ENCODE measurements at regions not wholly inside any gene's neighbourhood (a gene's known extent, or its start where the extent isn't known, plus 50 kb on each side); places are given as distances from the start of the nearest gene placed in this dataset.

DNA sequence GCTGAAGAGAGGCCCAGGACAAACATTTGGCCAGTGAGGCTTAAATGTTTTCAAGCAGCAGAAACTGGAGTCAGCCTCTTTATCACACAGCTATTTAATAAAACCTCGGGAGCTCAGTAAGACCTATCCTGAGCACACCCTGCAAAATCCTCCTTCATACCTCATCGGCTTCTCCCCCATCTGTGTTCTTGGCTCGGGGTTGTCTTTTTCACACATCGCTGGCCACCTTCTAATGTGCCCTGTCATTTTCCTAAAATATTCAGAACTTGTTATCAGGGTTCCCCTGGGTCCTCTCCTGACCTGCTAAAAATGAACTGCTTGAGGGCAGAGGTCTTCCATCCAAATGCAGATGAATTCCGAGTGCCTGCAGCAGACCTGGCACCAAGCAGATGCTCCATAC is 310.3 kb upstream of the AKR1E2 start:
- Mint-ChIP-seq H3K27ac (no peak overlapping the region), H3K4me1 (peaks cover 8 to 10% (median 9%) of the 10 kb centered on the region in 3 donors), H3K27me3 (peaks cover 14 to 33% of the 10 kb centered on the region in 2 donors), H3K4me3 (no peak overlapping the region), H3K9me3 (peaks cover 0 to 4% (median 0%) of the 10 kb centered on the region in 5 donors), H3K36me3 (peaks cover 0 to 1% (median 0%) of the 10 kb centered on the region in 3 donors)
- Histone ChIP-seq H3K4me3 (ENCODE audit: low read length) (no peak overlapping the region), H3K36me3 (ENCODE audit: insufficient read depth, low read length) (no peaks in the 10 kb centered on the region), H3K9me3 (ENCODE audit: low read length) (no peaks in the 10 kb centered on the region), H3K27ac (ENCODE audit: low read depth, low read length) (no peak overlapping the region), H3K4me1 (ENCODE audit: insufficient read depth, low read length) (no peaks in the 10 kb centered on the region), H3K27me3 (ENCODE audit: insufficient read depth, low read length, poor library complexity, severe bottlenecking) (no peaks in the 10 kb centered on the region)
- CTCF ChIA-PET: no interaction called here
- POLR2A ChIA-PET: no interaction called here
- DNase-seq: no peak

DNA sequence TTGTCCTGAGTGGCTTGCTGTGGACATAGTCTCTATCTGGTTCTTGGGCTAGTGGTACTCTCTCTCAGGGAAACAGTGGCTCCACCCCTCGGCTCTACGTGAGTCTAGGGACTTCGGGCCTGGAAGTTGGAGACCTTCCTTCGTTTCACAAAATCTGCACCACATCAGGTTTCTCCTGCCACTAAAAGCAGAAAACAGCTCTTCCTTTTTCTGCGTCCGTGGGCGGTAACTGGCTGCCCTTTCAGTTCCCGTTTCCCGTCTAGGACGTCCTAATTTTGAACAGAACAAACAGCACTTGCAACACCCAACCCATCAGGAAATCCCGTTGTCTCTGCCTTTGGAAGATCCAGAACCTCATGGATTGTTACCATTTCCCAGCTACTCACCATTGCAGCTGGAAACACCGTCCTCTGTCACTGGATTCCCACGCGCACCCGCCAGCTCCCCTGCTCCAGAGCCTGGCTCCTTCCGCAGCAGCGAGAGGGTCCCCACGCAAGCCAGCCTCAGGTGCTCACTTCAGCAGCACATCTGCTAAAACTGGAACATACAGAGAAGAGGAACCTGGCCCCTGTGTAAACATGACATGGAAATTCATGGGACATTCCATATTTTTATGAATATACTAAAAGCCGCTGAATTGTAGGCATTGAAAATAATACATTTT is 311.4 kb upstream of the AKR1E2 start:
- POLR2A ChIA-PET: no interaction called here
- Mint-ChIP-seq H3K4me3 (no peak overlapping the region), H3K36me3 (no peaks in the 10 kb centered on the region), H3K27me3 (peaks cover 13 to 25% of the 10 kb centered on the region in 2 donors), H3K4me1 (peaks cover 8 to 10% (median 9%) of the 10 kb centered on the region in 3 donors), H3K27ac (no peak overlapping the region), H3K9me3 (peaks cover 0 to 4% (median 0%) of the 10 kb centered on the region in 5 donors)
- no peaks in the 10 kb centered on the region for H3K27me3 ChIP-seq (ENCODE audit: insufficient read depth, low read length, poor library complexity, severe bottlenecking)
- no peaks in the 10 kb centered on the region for H3K9me3 ChIP-seq (ENCODE audit: low read length)
- no peak for DNase-seq
- no peak overlapping the region for H3K4me3 ChIP-seq (ENCODE audit: low read length)
- CTCF ChIA-PET: no interaction called here
- no peak overlapping the region for H3K27ac ChIP-seq (ENCODE audit: low read depth, low read length)
- H3K36me3 ChIP-seq (ENCODE audit: insufficient read depth, low read length): no peaks in the 10 kb centered on the region
- no peaks in the 10 kb centered on the region for H3K4me1 ChIP-seq (ENCODE audit: insufficient read depth, low read length)

DNA sequence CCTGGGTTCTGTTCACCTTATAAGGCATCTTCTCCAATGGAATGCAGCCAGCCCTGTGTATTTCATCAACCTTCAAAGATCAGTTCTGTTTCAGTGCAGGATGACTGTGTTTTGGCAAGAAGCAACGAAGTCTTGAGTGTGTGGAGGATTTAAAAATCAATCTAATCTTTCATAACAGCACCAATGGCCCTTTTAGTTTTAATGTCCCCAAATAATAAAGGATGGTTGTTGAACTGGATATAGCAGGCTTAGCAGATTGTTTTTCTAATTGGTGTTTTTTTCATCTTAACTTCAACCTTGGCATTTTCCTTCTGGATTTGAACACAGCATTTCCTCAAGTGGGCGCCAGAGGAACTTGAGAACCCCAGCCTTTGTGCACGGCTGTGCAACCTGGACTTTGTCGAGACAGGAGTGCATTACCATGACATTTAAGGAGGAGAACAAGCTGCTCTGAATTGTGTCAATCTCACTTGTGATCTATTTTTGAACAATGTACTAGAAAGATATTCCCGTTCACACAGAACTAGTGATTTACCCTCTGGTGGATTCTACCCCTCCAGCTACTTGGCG is 313.3 kb upstream of the AKR1E2 start:
- POLR2A ChIA-PET: no interaction called here
- Histone ChIP-seq H3K4me1 (ENCODE audit: insufficient read depth, low read length) (no peaks in the 10 kb centered on the region), H3K36me3 (ENCODE audit: insufficient read depth, low read length) (no peaks in the 10 kb centered on the region), H3K4me3 (ENCODE audit: low read length) (no peak overlapping the region), H3K9me3 (ENCODE audit: low read length) (no peaks in the 10 kb centered on the region), H3K27me3 (ENCODE audit: insufficient read depth, low read length, poor library complexity, severe bottlenecking) (no peaks in the 10 kb centered on the region), H3K27ac (ENCODE audit: low read depth, low read length) (no peak overlapping the region)
- CTCF ChIA-PET: no interaction called here
- no peak overlapping the region for H3K4me3 Mint-ChIP-seq
- H3K27ac Mint-ChIP-seq: no peak overlapping the region
- no peaks in the 10 kb centered on the region for H3K36me3 Mint-ChIP-seq
- peaks cover 13 to 27% of the 10 kb centered on the region in 2 donors for H3K27me3 Mint-ChIP-seq
- peaks cover 0 to 4% (median 0%) of the 10 kb centered on the region in 5 donors for H3K9me3 Mint-ChIP-seq
- peaks cover 8 to 10% (median 9%) of the 10 kb centered on the region in 3 donors for H3K4me1 Mint-ChIP-seq
- DNase-seq: no peak

DNA sequence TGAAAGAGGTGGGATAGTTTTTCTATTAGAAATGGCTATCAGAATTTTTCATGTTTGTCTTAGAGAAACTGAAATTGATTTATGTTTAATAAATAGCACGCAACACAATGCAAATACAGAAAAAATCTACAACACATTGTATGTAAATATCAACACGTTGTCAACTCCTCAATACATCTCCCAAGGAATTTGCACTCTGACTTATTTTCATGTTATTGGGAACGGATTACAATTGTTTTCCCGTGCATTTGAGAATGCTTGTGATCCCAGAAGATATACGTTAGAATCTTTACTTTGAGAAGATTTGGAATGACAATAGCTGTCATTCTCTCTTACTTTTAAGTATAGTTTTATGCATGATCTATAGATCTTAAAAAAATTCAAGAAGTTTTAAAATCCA is 313.8 kb upstream of the AKR1E2 start:
- H3K9me3 ChIP-seq (ENCODE audit: low read length): no peaks in the 10 kb centered on the region
- no peaks in the 10 kb centered on the region for H3K36me3 ChIP-seq (ENCODE audit: insufficient read depth, low read length)
- H3K9me3 Mint-ChIP-seq: peaks cover 0 to 4% (median 0%) of the 10 kb centered on the region in 5 donors
- H3K4me1 Mint-ChIP-seq: peaks cover 8 to 10% (median 9%) of the 10 kb centered on the region in 3 donors
- CTCF ChIA-PET: no interaction called here
- no peak overlapping the region for H3K27ac Mint-ChIP-seq
- H3K4me3 Mint-ChIP-seq: no peak overlapping the region
- H3K27me3 ChIP-seq (ENCODE audit: insufficient read depth, low read length, poor library complexity, severe bottlenecking): no peaks in the 10 kb centered on the region
- H3K27me3 Mint-ChIP-seq: peaks cover 15 to 22% of the 10 kb centered on the region in 2 donors
- H3K4me3 ChIP-seq (ENCODE audit: low read length): no peak overlapping the region
- DNase-seq: no peak
- POLR2A ChIA-PET: no interaction called here
- H3K4me1 ChIP-seq (ENCODE audit: insufficient read depth, low read length): no peaks in the 10 kb centered on the region
- no peaks in the 10 kb centered on the region for H3K36me3 Mint-ChIP-seq
- H3K27ac ChIP-seq (ENCODE audit: low read depth, low read length): no peak overlapping the region

DNA sequence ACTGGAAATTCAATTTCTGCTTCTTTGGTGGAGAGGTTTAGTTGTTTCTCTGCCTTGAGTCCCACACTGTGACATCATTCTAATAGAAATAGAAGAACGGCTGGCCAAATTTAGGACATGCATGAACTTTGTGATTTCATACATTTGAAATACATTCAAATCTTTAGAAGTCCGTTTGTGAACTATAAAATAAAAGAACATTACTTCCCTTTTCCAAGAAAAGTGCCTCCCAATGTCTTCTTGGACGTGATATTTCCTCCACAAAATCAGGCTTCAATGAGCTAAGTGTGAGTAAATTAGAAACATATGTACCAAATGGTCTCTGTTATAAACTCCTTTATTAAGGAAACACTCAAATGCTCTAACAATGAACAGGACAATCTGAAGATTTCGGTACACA is 314.5 kb upstream of the AKR1E2 start:
- H3K9me3 Mint-ChIP-seq: peaks cover 0 to 4% (median 0%) of the 10 kb centered on the region in 5 donors
- no peak for DNase-seq
- Histone ChIP-seq H3K9me3 (ENCODE audit: low read length) (no peaks in the 10 kb centered on the region), H3K4me3 (ENCODE audit: low read length) (no peak overlapping the region), H3K27ac (ENCODE audit: low read depth, low read length) (no peak overlapping the region), H3K36me3 (ENCODE audit: insufficient read depth, low read length) (no peaks in the 10 kb centered on the region), H3K4me1 (ENCODE audit: insufficient read depth, low read length) (no peaks in the 10 kb centered on the region), H3K27me3 (ENCODE audit: insufficient read depth, low read length, poor library complexity, severe bottlenecking) (no peaks in the 10 kb centered on the region)
- H3K27me3 Mint-ChIP-seq: peaks cover 14 to 18% of the 10 kb centered on the region in 2 donors
- H3K36me3 Mint-ChIP-seq: no peaks in the 10 kb centered on the region
- H3K4me1 Mint-ChIP-seq: peaks cover 8 to 10% (median 9%) of the 10 kb centered on the region in 3 donors
- ChIA-PET POLR2A (no interaction called here), CTCF (no interaction called here)
- no peak overlapping the region for H3K27ac Mint-ChIP-seq
- H3K4me3 Mint-ChIP-seq: no peak overlapping the region

DNA sequence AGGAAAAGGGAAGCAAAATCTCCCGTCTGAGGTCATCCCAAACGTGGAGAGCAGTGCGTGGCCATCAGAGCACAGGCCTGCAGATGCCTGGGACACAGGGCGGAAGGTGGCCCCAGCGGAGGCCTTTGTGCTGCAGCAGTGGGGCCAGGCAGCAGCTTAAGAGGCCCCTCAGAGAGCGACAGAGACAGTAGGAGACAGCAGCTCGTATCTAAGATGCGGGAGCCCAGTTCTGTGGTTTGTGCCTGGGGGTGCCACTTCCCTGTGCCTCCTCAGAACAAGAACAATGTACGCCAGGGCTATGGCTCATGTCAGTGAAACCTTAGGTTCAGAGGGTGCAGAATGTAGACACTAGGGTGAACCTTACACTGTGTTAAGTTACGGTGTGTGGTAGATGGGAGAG is 316.6 kb upstream of the AKR1E2 start:
- Mint-ChIP-seq H3K36me3 (no peaks in the 10 kb centered on the region), H3K4me1 (peaks cover 4 to 7% (median 7%) of the 10 kb centered on the region in 3 donors), H3K9me3 (peaks cover 0 to 3% (median 0%) of the 10 kb centered on the region in 5 donors), H3K27me3 (peaks cover 7 to 14% of the 10 kb centered on the region in 2 donors), H3K27ac (peak overlapping the region in 1 of 8 donors; percentile 61), H3K4me3 (no peak overlapping the region)
- Histone ChIP-seq H3K4me1 (ENCODE audit: insufficient read depth, low read length) (no peaks in the 10 kb centered on the region), H3K27me3 (ENCODE audit: insufficient read depth, low read length, poor library complexity, severe bottlenecking) (no peaks in the 10 kb centered on the region), H3K27ac (ENCODE audit: low read depth, low read length) (no peak overlapping the region), H3K4me3 (ENCODE audit: low read length) (no peak overlapping the region), H3K36me3 (ENCODE audit: insufficient read depth, low read length) (no peaks in the 10 kb centered on the region), H3K9me3 (ENCODE audit: low read length) (no peaks in the 10 kb centered on the region)
- DNase-seq: no peak
- ChIA-PET POLR2A (no interaction called here), CTCF (no interaction called here)

DNA sequence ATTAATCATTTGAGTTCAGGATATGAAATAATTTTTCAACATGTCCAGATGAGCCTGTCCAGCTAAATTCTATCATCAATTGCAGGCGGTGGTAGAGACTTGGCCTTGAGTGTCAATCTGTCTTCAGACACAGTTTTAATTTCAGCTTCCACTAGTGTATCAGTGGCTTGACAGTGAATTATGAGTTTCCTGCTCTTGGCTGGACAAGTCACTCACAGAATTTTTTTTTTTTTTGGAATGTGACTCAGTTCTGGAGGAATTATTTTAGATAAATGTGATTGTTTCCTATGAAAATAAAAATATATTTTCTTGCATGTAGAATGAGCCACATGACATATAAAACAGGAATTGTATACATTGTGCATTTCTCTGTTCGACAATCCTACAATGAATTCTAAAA is 319.9 kb upstream of the AKR1E2 start:
- Histone ChIP-seq H3K4me3 (ENCODE audit: low read length) (no peak overlapping the region), H3K9me3 (ENCODE audit: low read length) (no peaks in the 10 kb centered on the region), H3K27me3 (ENCODE audit: insufficient read depth, low read length, poor library complexity, severe bottlenecking) (no peaks in the 10 kb centered on the region), H3K4me1 (ENCODE audit: insufficient read depth, low read length) (no peaks in the 10 kb centered on the region), H3K36me3 (ENCODE audit: insufficient read depth, low read length) (no peaks in the 10 kb centered on the region), H3K27ac (ENCODE audit: low read depth, low read length) (no peak overlapping the region)
- no peaks in the 10 kb centered on the region for H3K36me3 Mint-ChIP-seq
- H3K4me3 Mint-ChIP-seq: no peak overlapping the region
- POLR2A ChIA-PET: no interaction called here
- no peaks in the 10 kb centered on the region for H3K9me3 Mint-ChIP-seq
- peaks cover 3 to 14% of the 10 kb centered on the region in 2 donors for H3K27me3 Mint-ChIP-seq
- CTCF ChIA-PET: no interaction called here
- DNase-seq: no peak
- H3K27ac Mint-ChIP-seq: no peak overlapping the region
- no peaks in the 10 kb centered on the region for H3K4me1 Mint-ChIP-seq

DNA sequence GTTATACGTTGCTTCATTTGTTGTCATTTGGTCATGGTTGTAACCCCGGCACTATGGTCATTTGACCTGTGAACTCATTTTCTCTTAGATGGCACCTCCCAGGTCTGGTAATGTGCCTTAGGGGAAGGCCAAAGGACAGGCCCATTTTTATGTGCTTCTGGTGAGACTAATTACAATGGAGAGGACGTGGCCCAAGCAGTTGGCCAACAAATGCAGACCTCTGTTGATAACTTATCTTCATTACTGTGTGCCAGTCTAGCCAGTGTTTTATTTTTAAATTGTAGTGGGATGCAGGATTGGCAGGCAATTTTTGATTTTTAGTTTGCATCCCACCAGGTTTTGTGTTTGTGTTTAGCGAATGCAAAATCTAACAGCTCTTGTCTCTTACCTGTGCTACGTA is 321.5 kb upstream of the AKR1E2 start:
- no peaks in the 10 kb centered on the region for H3K9me3 Mint-ChIP-seq

More for the DNA sequence above, 321.5 kb upstream of the AKR1E2 start:
- H3K36me3 ChIP-seq (ENCODE audit: insufficient read depth, low read length): no peaks in the 10 kb centered on the region
- POLR2A ChIA-PET: no interaction called here
- no peak overlapping the region for H3K4me3 Mint-ChIP-seq
- H3K4me3 ChIP-seq (ENCODE audit: low read length): no peak overlapping the region
- no peaks in the 10 kb centered on the region for H3K9me3 ChIP-seq (ENCODE audit: low read length)
- H3K27me3 Mint-ChIP-seq: peaks cover 3 to 11% of the 10 kb centered on the region in 2 donors
- CTCF ChIA-PET: no interaction called here
- no peaks in the 10 kb centered on the region for H3K27me3 ChIP-seq (ENCODE audit: insufficient read depth, low read length, poor library complexity, severe bottlenecking)
- no peaks in the 10 kb centered on the region for H3K4me1 Mint-ChIP-seq
- no peaks in the 10 kb centered on the region for H3K36me3 Mint-ChIP-seq
- H3K27ac Mint-ChIP-seq: no peak overlapping the region
- H3K4me1 ChIP-seq (ENCODE audit: insufficient read depth, low read length): no peaks in the 10 kb centered on the region
- no peak overlapping the region for H3K27ac ChIP-seq (ENCODE audit: low read depth, low read length)
- DNase-seq: no peak

Measured in CD8-positive, alpha-beta memory T cell (primary cell).